Endothelial cell (in vitro differentiated cells): ENCODE measurements at regions not wholly inside any gene's neighbourhood (a gene's known extent, or its start where the extent isn't known, plus 50 kb on each side); places are given as distances from the start of the nearest gene placed in this dataset.

Experiments used
- DNase-seq: peaks from one replicate; pipeline ENCODE4 v3.0.0; 2021; ENCODE audit warnings: low spot score
- H3K27ac Mint-ChIP-seq: one replicate; pipeline ENCODE4 v1.8.0; 2021; ENCODE audit warnings: mixed read lengths, inconsistent platforms; ENCODE audit not compliant: unreplicated experiment
- H3K27me3 Mint-ChIP-seq: one replicate; pipeline ENCODE4 v1.8.0; 2021; ENCODE audit warnings: mild to moderate bottlenecking, moderate library complexity, mixed read lengths, inconsistent platforms; ENCODE audit not compliant: unreplicated experiment
- H3K36me3 Mint-ChIP-seq: one replicate; pipeline ENCODE4 v1.8.0; 2021; ENCODE audit warnings: mild to moderate bottlenecking, low read depth, mixed read lengths, inconsistent platforms; ENCODE audit not compliant: unreplicated experiment
- H3K4me1 Mint-ChIP-seq: one replicate; pipeline ENCODE4 v1.8.0; 2021; ENCODE audit warnings: mild to moderate bottlenecking, mixed read lengths, inconsistent platforms; ENCODE audit not compliant: unreplicated experiment
- H3K4me3 Mint-ChIP-seq: one replicate; pipeline ENCODE4 v1.8.0; 2021; ENCODE audit warnings: mild to moderate bottlenecking, mixed read lengths, inconsistent platforms; ENCODE audit not compliant: unreplicated experiment
- H3K9me3 Mint-ChIP-seq: one replicate; pipeline ENCODE4 v1.8.0; 2021; ENCODE audit warnings: mixed read lengths, inconsistent platforms; ENCODE audit not compliant: unreplicated experiment
- CTCF ChIP-seq: fragments of 200-600 bp; sonication (generic); IDR thresholded peaks from one replicate; pipeline ENCODE4 v1.5.0; 2021; ENCODE audit warnings: antibody characterized with exemption; ENCODE audit not compliant: unreplicated experiment

- no peak overlapping the region for H3K4me3 Mint-ChIP-seq
- peaks cover 5% of the 10 kb centered on the region for H3K36me3 Mint-ChIP-seq
- no peak for TF ChIP-seq CTCF
- peaks cover 13% of the 10 kb centered on the region for H3K4me1 Mint-ChIP-seq
- H3K27me3 Mint-ChIP-seq = peaks cover 3% of the 10 kb centered on the region
- no peak for DNase-seq
- no peaks in the 10 kb centered on the region for H3K9me3 Mint-ChIP-seq
- H3K27ac Mint-ChIP-seq = no peak overlapping the region
Measured at GRCh38 chr5:66354422-66354821, 210.3 kb downstream of the SREK1 start.

DNA sequence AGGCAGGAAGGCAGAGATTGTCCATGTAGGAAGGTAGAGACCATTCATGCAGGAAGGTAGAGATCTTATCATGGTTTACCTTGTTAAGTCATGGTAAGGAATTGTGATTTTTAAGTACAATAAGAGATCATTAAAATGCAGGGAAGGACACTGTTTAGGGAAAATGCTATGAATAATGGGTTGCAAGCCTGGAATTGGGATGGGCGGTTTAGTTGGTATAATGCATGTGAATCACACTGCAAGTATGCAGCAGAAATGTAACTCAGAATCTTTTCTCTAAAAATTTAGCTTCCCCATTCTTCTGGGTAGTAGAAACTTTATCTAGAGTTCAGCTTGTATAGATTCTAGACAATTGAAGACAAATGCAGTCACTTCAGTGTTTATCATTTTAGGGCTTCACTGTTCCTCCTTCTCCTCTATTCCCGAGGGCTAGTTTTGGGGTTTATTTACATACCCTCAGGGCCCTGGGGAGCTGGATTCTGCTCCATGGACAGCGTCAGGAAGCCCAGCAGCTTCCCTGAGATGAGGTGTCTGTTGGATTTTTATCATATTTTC, 212.0 kb downstream of the SREK1 start:
- no peak overlapping the region for H3K27ac Mint-ChIP-seq
- TF ChIP-seq CTCF = no peak
- H3K4me3 Mint-ChIP-seq = no peak overlapping the region
- peaks cover 13% of the 10 kb centered on the region for H3K4me1 Mint-ChIP-seq
- peaks cover 3% of the 10 kb centered on the region for H3K27me3 Mint-ChIP-seq
- no peak for DNase-seq
- H3K9me3 Mint-ChIP-seq = no peaks in the 10 kb centered on the region
- peaks cover 5% of the 10 kb centered on the region for H3K36me3 Mint-ChIP-seq

GRCh38 chr5:66358741-66359140, 214.6 kb downstream of the SREK1 start:
- Mint-ChIP-seq H3K27me3 (peaks cover 3% of the 10 kb centered on the region), H3K9me3 (no peaks in the 10 kb centered on the region), H3K4me1 (peaks cover 13% of the 10 kb centered on the region), H3K27ac (no peak overlapping the region), H3K36me3 (peaks cover 5% of the 10 kb centered on the region), H3K4me3 (no peak overlapping the region)
- TF ChIP-seq CTCF = no peak
- no peak for DNase-seq

DNA sequence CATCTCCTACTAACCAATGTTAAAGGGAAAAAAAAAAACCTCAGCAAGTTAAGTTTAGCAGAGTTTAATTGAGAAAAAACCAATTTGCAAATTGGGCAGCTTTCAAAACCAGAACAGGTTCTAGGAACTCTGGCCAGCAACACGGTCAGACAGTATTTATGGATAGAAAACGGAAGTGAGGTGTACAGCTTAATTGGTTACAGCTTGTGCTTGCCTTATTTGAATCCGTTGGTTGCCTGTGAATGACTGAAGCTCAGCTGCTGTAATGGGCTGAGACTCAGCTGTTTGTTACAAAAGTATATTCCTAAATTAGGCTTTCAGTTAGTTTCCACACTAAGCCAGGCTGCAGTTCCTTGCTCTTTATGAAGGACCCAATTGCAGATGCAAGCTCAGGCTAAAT, 217.0 kb downstream of the SREK1 start:
- DNase-seq = no peak
- Mint-ChIP-seq H3K27ac (no peak overlapping the region), H3K27me3 (peaks cover 4% of the 10 kb centered on the region), H3K36me3 (no peaks in the 10 kb centered on the region), H3K4me3 (no peak overlapping the region), H3K4me1 (peaks cover 11% of the 10 kb centered on the region), H3K9me3 (no peaks in the 10 kb centered on the region)
- TF ChIP-seq CTCF = no peak

DNA sequence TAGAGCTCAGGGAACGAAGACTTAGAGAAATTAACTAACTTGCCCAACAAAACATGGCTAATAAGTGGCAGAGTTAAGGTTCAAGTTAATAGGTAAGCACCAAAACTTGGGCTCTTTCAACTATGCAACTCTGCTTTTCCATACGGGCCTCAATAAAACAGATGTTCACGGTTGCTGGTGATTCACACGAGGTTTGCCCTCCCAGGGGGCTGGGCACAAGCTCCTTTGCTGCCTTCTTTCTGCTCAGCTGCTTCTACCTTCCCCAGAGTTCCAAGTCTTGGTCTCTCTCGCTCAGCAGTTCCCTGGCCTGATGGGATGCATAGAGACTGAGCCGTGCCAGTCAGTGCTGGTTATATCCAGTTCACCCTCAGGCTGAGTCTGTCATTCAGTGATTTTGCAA, 217.9 kb downstream of the SREK1 start:
- Mint-ChIP-seq H3K9me3 (no peaks in the 10 kb centered on the region), H3K4me3 (no peak overlapping the region), H3K27me3 (peaks cover 5% of the 10 kb centered on the region), H3K36me3 (no peaks in the 10 kb centered on the region), H3K27ac (no peak overlapping the region), H3K4me1 (peaks cover 17% of the 10 kb centered on the region)
- DNase-seq = no peak
- no peak for TF ChIP-seq CTCF
